ENCODE measurements at regions not wholly inside any gene's neighbourhood (a gene's known extent, or its start where the extent isn't known, plus 50 kb on each side); places are given as distances from the start of the nearest gene placed in this dataset.

GRCh38 chr2:118207889-118208288 lies 119.6 kb downstream of the INSIG2 start:
- H3K4me1 ChIP-seq: no peaks in the 10 kb centered on the region
- H3K9me3 ChIP-seq: no peaks in the 10 kb centered on the region
- TF ChIP-seq POLR2A (IDR thresholded peaks at IDR 0.05; ENCODE audit: low read depth) (no peak), POLR2AphosphoS5 (IDR thresholded peaks at IDR 0.05) (no peak), CTCF (IDR thresholded peaks at IDR 0.05) (no peak), EP300 (IDR thresholded peaks at IDR 0.05) (no peak)
- H3K27ac ChIP-seq (replicated peaks in 1 of 4): no peak overlapping the region
- intact Hi-C loops (cut with DNase I): loop anchor here (10.0 kb wide), 1 partner anchor 143 kb away; no protein-coding TSS in a partner anchor
- H3K27me3 ChIP-seq: peaks cover 0 to 47% (median 3%) of the 10 kb centered on the region in 4 donors
- no peak for DNase-seq (ENCODE audit: extremely low spot score)
- no peak overlapping the region for H3K4me3 ChIP-seq
- H3K36me3 ChIP-seq: no peaks in the 10 kb centered on the region
- 33% methylated on average over 1 of the region's 5 CpGs for WGBS

- 53% methylated on average over 8 of the region's 8 CpGs for WGBS
- no peak overlapping the region for H3K4me3 ChIP-seq
- intact Hi-C loops (cut with DNase I): loop anchor here (10.0 kb wide), 1 partner anchor 138 kb away; no protein-coding TSS in a partner anchor
- no peaks in the 10 kb centered on the region for H3K9me3 ChIP-seq
- peaks cover 0 to 36% (median 0%) of the 10 kb centered on the region in 4 donors for H3K27me3 ChIP-seq
- no peaks in the 10 kb centered on the region for H3K36me3 ChIP-seq
- no peak overlapping the region for H3K27ac ChIP-seq (replicated peaks in 1 of 4)
- TF ChIP-seq POLR2AphosphoS5 (IDR thresholded peaks at IDR 0.05) (no peak), CTCF (IDR thresholded peaks at IDR 0.05) (peak; percentile 48 to 75 (median 56)), POLR2A (IDR thresholded peaks at IDR 0.05; ENCODE audit: low read depth) (no peak)
- DNase-seq (ENCODE audit: extremely low spot score): peak; percentile 85
- no peaks in the 10 kb centered on the region for H3K4me1 ChIP-seq
Measured at GRCh38 chr2:118202707-118203303, 114.5 kb downstream of the INSIG2 start.

- WGBS: 88% methylated on average over 1 of the region's 1 CpG
- TF ChIP-seq POLR2A (IDR thresholded peaks at IDR 0.05; ENCODE audit: low read depth): no peak
- TF ChIP-seq CTCF (IDR thresholded peaks at IDR 0.05): no peak
- TF ChIP-seq POLR2AphosphoS5 (IDR thresholded peaks at IDR 0.05): no peak
- Histone ChIP-seq H3K4me3 (no peak overlapping the region), H3K27me3 (peaks cover 0 to 21% (median 0%) of the 10 kb centered on the region in 4 donors), H3K36me3 (no peaks in the 10 kb centered on the region), H3K4me1 (no peaks in the 10 kb centered on the region), H3K9me3 (no peaks in the 10 kb centered on the region), H3K27ac (replicated peaks in 1 of 4) (no peak overlapping the region)
- intact Hi-C loops (cut with DNase I): no loop called here
- DNase-seq (ENCODE audit: extremely low spot score): no peak
Measured at GRCh38 chr2:118198268-118198667, 110.0 kb downstream of the INSIG2 start.

- peaks cover 0 to 10% (median 0%) of the 10 kb centered on the region in 4 donors for H3K27me3 ChIP-seq
- WGBS: 60% methylated on average over 2 of the region's 2 CpGs
- H3K9me3 ChIP-seq: no peaks in the 10 kb centered on the region
- peak; percentile 60 for DNase-seq (ENCODE audit: extremely low spot score)
- TF ChIP-seq CTCF (IDR thresholded peaks at IDR 0.05): no peak
- TF ChIP-seq POLR2A (IDR thresholded peaks at IDR 0.05; ENCODE audit: low read depth): no peak
- TF ChIP-seq EP300 (IDR thresholded peaks at IDR 0.05): no peak
- TF ChIP-seq POLR2AphosphoS5 (IDR thresholded peaks at IDR 0.05): no peak
- H3K27ac ChIP-seq (replicated peaks in 1 of 4): no peak overlapping the region
- intact Hi-C loops (cut with DNase I): no loop called here
- H3K4me3 ChIP-seq: no peak overlapping the region
- no peaks in the 10 kb centered on the region for H3K4me1 ChIP-seq
- no peaks in the 10 kb centered on the region for H3K36me3 ChIP-seq
Measured at GRCh38 chr2:118197011-118197675, 108.9 kb downstream of the INSIG2 start.

Measured in esophagus muscularis mucosa (tissue), 4 donors.